Tibial nerve (tissue), 4 donors: ENCODE measurements at regions not wholly inside any gene's neighbourhood (a gene's known extent, or its start where the extent isn't known, plus 50 kb on each side); places are given as distances from the start of the nearest gene placed in this dataset.

Experiments used
- CTCF ChIP-seq, 5 experiments: fragments of 200-600 bp in 3 of 5; fragments of 450-650 bp in 2 of 5; sonication (generic) in 3 of 5; IDR thresholded peaks; one replicate each; pipeline ENCODE4 v1.5.1; 2016 to 2019; ENCODE audit warnings: antibody characterized with exemption in 5 of 5, mild to moderate bottlenecking in 3 of 5, moderate library complexity in 2 of 5
- EP300 ChIP-seq, 2 donors: sonication (generic); formaldehyde crosslinking; IDR thresholded peaks; one replicate each; pipeline ENCODE4 v1.6.1; 2017; ENCODE audit warnings: antibody characterized with exemption in 2 of 2, mild to moderate bottlenecking in 1 of 2
- POLR2A ChIP-seq, 2 donors: fragments of 450-650 bp; IDR thresholded peaks; one replicate each; pipeline ENCODE4 v1.6.1; 2017; ENCODE audit warnings: antibody characterized with exemption in 2 of 2, mild to moderate bottlenecking in 2 of 2, moderate library complexity in 2 of 2

GRCh38 chr5:124528838-124529237, 217.6 kb downstream of the ZNF608 start:
- TF ChIP-seq CTCF (IDR thresholded peaks at IDR 0.05) (no peak), POLR2A (IDR thresholded peaks at IDR 0.05) (no peak), EP300 (IDR thresholded peaks at IDR 0.05) (no peak)
